C4-2B (cell line): ENCODE measurements at regions not wholly inside any gene's neighbourhood (a gene's known extent, or its start where the extent isn't known, plus 50 kb on each side); places are given as distances from the start of the nearest gene placed in this dataset.

Experiments
- H3K27ac ChIP-seq: fragments of 450-650 bp; 2 replicates; pipeline ENCODE4 v1.5.1; 2017
- ZFX ChIP-seq: fragments of 450-650 bp; IDR thresholded peaks from 2 replicates; pipeline ENCODE4 v1.6.1; 2017
- TF ChIP-seq, protein P1 (sequence below): fragments of 450-650 bp; conservative IDR thresholded peaks from 2 replicates; pipeline ENCODE4 v1.5.1; 2017; ENCODE audit warnings: mild to moderate bottlenecking

DNA sequence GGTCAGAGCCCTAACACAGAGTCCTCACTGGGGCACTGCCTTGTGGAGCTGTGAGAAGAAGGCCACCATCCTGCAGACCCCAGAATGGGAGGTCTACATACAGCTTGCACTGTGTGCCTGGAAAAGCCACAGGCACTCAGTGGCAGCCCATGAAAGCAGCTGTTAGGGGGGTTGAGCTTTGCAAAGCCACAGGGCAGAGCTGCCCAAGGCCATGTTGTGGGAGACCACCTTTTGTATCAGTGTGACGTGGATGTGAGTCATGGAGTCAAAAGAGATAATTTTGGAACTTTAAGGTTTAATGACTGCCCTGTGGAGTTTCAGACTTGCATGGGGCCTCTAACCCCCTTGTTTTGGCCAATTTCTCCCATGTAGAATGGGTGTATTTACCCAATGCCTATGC is 52.9 kb upstream of the TPRG1 start:
- no peak overlapping the region for H3K27ac ChIP-seq
- TF ChIP-seq, protein P1, sequence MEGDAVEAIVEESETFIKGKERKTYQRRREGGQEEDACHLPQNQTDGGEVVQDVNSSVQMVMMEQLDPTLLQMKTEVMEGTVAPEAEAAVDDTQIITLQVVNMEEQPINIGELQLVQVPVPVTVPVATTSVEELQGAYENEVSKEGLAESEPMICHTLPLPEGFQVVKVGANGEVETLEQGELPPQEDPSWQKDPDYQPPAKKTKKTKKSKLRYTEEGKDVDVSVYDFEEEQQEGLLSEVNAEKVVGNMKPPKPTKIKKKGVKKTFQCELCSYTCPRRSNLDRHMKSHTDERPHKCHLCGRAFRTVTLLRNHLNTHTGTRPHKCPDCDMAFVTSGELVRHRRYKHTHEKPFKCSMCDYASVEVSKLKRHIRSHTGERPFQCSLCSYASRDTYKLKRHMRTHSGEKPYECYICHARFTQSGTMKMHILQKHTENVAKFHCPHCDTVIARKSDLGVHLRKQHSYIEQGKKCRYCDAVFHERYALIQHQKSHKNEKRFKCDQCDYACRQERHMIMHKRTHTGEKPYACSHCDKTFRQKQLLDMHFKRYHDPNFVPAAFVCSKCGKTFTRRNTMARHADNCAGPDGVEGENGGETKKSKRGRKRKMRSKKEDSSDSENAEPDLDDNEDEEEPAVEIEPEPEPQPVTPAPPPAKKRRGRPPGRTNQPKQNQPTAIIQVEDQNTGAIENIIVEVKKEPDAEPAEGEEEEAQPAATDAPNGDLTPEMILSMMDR: no peak
- TF ChIP-seq ZFX: no peak

DNA sequence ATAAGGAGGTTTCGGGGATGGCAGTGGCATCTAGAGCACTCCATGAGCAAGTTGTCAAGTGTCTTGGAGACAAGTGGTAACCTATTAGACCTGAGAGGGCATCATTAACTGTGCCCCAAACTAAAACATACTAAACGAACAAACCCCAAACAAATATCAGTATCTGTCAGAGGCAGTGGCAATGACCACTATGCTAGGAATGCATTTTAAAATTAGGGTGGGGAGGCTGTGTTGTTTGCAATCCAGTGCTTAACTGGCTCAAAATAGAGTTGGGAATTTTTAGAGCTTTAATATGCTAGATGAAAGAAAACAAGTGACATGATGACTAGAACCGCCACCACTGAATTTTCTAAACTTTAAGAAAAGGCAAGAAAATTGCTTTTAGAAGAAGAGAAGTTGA is 51.8 kb upstream of the TPRG1 start:
- TF ChIP-seq, protein P1: no peak
- no peak for TF ChIP-seq ZFX

DNA sequence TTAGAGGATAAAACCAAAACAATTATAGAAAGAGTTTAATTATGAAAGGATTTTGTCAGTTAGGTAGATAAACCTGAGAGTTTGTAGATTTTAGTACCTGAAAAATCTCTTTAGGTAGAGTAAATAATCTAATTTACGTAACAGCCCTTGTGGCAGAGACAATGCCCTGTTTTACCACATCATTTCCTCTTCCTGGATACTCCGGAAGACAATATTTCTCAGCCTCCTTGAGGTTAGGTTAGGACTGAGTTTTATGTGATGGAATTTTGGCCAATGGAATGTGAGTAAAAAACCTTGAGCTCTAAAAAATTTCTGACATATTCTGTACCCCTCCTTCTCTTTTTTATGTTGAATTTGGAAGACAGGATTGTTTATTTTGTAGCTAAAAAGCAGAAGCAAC is 50.7 kb upstream of the TPRG1 start:
- TF ChIP-seq, protein P1: no peak
- no peak overlapping the region for H3K27ac ChIP-seq

More for the DNA sequence above, 51.8 kb upstream of the TPRG1 start:
- H3K27ac ChIP-seq: no peak overlapping the region
